ENCODE measurements at regions not wholly inside any gene's neighbourhood (a gene's known extent, or its start where the extent isn't known, plus 50 kb on each side); places are given as distances from the start of the nearest gene placed in this dataset.

GRCh38 chr5:158135682-158136179, 276.8 kb upstream of the CLINT1 start:
- TF ChIP-seq, protein P1, sequence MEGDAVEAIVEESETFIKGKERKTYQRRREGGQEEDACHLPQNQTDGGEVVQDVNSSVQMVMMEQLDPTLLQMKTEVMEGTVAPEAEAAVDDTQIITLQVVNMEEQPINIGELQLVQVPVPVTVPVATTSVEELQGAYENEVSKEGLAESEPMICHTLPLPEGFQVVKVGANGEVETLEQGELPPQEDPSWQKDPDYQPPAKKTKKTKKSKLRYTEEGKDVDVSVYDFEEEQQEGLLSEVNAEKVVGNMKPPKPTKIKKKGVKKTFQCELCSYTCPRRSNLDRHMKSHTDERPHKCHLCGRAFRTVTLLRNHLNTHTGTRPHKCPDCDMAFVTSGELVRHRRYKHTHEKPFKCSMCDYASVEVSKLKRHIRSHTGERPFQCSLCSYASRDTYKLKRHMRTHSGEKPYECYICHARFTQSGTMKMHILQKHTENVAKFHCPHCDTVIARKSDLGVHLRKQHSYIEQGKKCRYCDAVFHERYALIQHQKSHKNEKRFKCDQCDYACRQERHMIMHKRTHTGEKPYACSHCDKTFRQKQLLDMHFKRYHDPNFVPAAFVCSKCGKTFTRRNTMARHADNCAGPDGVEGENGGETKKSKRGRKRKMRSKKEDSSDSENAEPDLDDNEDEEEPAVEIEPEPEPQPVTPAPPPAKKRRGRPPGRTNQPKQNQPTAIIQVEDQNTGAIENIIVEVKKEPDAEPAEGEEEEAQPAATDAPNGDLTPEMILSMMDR (IDR thresholded peaks at IDR 0.05): no peak
- TF ChIP-seq POLR2A (IDR thresholded peaks at IDR 0.05): no peak
